Lower lobe of right lung (tissue), 2 donors: ENCODE measurements at regions not wholly inside any gene's neighbourhood (a gene's known extent, or its start where the extent isn't known, plus 50 kb on each side); places are given as distances from the start of the nearest gene placed in this dataset.

Experiments
- ATAC-seq, 2 donors: fragments of 200-7000 bp; cut with Tn5 transposase; one replicate each; pipeline ENCODE4 v1.9.1; 2020 to 2022; ENCODE audit warnings: mild to moderate bottlenecking in 2 of 2, moderate library complexity in 2 of 2
- DNase-seq: peaks from one replicate; pipeline ENCODE4 v3.0.0-alpha.2; 2020
- H3K27ac ChIP-seq: fragments of 200-600 bp; one replicate; pipeline ENCODE4 v1.8.0; 2022
- H3K27me3 ChIP-seq: fragments of 200-600 bp; one replicate; pipeline ENCODE4 v1.8.0; 2022; ENCODE audit warnings: low read depth
- H3K36me3 ChIP-seq: fragments of 200-600 bp; one replicate; pipeline ENCODE4 v1.8.0; 2022; ENCODE audit warnings: mild to moderate bottlenecking
- H3K4me1 ChIP-seq: fragments of 200-600 bp; one replicate; pipeline ENCODE4 v1.8.0; 2022
- H3K4me3 ChIP-seq: fragments of 200-600 bp; one replicate; pipeline ENCODE4 v1.8.0; 2022; ENCODE audit warnings: mild to moderate bottlenecking
- H3K9me3 ChIP-seq: fragments of 200-600 bp; one replicate; pipeline ENCODE4 v1.8.0; 2022
- CTCF ChIP-seq: fragments of 200-600 bp; IDR thresholded peaks from one replicate; pipeline ENCODE4 v1.8.0; 2022; ENCODE audit warnings: antibody characterized with exemption, mild to moderate bottlenecking
- intact Hi-C: fragments of 100-400 bp; cut with DNase I; formaldehyde crosslinking; loops from one replicate; pipeline ENCODE4 v1.11.0; 2022
- donor health status: DM: no; HTN: yes; CAD: no; lungs with severe emphysema.

GRCh38 chr11:120028181-120028896 is 109.6 kb downstream of the TRIM29 start:
- no peak for ATAC-seq
- no peak for TF ChIP-seq CTCF
- Histone ChIP-seq H3K9me3 (no peaks in the 10 kb centered on the region), H3K36me3 (no peaks in the 10 kb centered on the region), H3K27me3 (peaks cover 6% of the 10 kb centered on the region), H3K4me1 (no peaks in the 10 kb centered on the region), H3K4me3 (no peak overlapping the region), H3K27ac (no peak overlapping the region)
- DNase-seq = no peak
- intact Hi-C loops = no loop called here

GRCh38 chr11:120027546-120028180 is 110.2 kb downstream of the TRIM29 start:
- DNase-seq = no peak
- peaks cover 6% of the 10 kb centered on the region for H3K27me3 ChIP-seq
- no peak for TF ChIP-seq CTCF
- H3K9me3 ChIP-seq = no peaks in the 10 kb centered on the region
- no peak overlapping the region for H3K27ac ChIP-seq
- H3K4me1 ChIP-seq = no peaks in the 10 kb centered on the region
- no peak overlapping the region for H3K4me3 ChIP-seq
- H3K36me3 ChIP-seq = no peaks in the 10 kb centered on the region
- intact Hi-C loops = no loop called here
- no peak for ATAC-seq

GRCh38 chr11:120025606-120026335 is 112.1 kb downstream of the TRIM29 start:
- no peaks in the 10 kb centered on the region for H3K9me3 ChIP-seq
- ATAC-seq (no peak), DNase-seq (no peak)
- intact Hi-C loops = no loop called here
- H3K27ac ChIP-seq = no peak overlapping the region
- no peak overlapping the region for H3K4me3 ChIP-seq
- no peak for TF ChIP-seq CTCF
- H3K4me1 ChIP-seq = no peaks in the 10 kb centered on the region
- H3K36me3 ChIP-seq = no peaks in the 10 kb centered on the region
- peaks cover 6% of the 10 kb centered on the region for H3K27me3 ChIP-seq

GRCh38 chr11:120024586-120024985 is 113.3 kb downstream of the TRIM29 start:
- Histone ChIP-seq H3K9me3 (no peaks in the 10 kb centered on the region), H3K4me1 (no peaks in the 10 kb centered on the region), H3K27ac (no peak overlapping the region), H3K4me3 (no peak overlapping the region), H3K36me3 (no peaks in the 10 kb centered on the region), H3K27me3 (peaks cover 6% of the 10 kb centered on the region)
- DNase-seq (no peak), ATAC-seq (no peak)
- TF ChIP-seq CTCF = no peak
- intact Hi-C loops = no loop called here

- Histone ChIP-seq H3K4me3 (no peak overlapping the region), H3K27ac (no peak overlapping the region), H3K4me1 (no peaks in the 10 kb centered on the region), H3K27me3 (peaks cover 6% of the 10 kb centered on the region), H3K9me3 (no peaks in the 10 kb centered on the region), H3K36me3 (no peaks in the 10 kb centered on the region)
- ATAC-seq (no peak), DNase-seq (no peak)
- intact Hi-C loops = no loop called here
- TF ChIP-seq CTCF = no peak
Observed at GRCh38 chr11:120024046-120024445, 113.9 kb downstream of the TRIM29 start.
